Brain microvascular endothelial cell (primary cell): ENCODE measurements at regions not wholly inside any gene's neighbourhood (a gene's known extent, or its start where the extent isn't known, plus 50 kb on each side); places are given as distances from the start of the nearest gene placed in this dataset.

Experiments used
- DNase-seq: peaks from one replicate; pipeline ENCODE4 v3.0.0-alpha.2; 2020
- H3K27ac ChIP-seq: fragments of 250-450 bp; sonication (Bioruptor Pico); 2 replicates; pipeline ENCODE4 v1.5.1; 2020; ENCODE audit warnings: mild to moderate bottlenecking, moderate library complexity
- H3K27me3 ChIP-seq: fragments of 250-450 bp; sonication (Bioruptor Pico); replicated peaks from 2 replicates; pipeline ENCODE4 v1.5.1; 2020; ENCODE audit warnings: mild to moderate bottlenecking
- H3K36me3 ChIP-seq: fragments of 250-450 bp; sonication (Bioruptor Pico); replicated peaks from 2 replicates; pipeline ENCODE4 v1.5.1; 2020; ENCODE audit warnings: mild to moderate bottlenecking
- H3K4me3 ChIP-seq: 2 replicates; pipeline ENCODE4 v1.5.1; 2011; ENCODE audit warnings: low read depth, mild to moderate bottlenecking, control low read depth, low read length, moderate library complexity
- in situ Hi-C: cut with HindIII; loops from 2 replicates; pipeline ENCODE4 v1.10.0; 2017; ENCODE audit warnings: low sequenced_read_pairs, low pct_ligation_motif_present
- TF ChIP-seq, protein P1 (sequence below): IDR thresholded peaks from 2 replicates; pipeline ENCODE4 v1.5.1; 2011; ENCODE audit warnings: low read depth, mild to moderate bottlenecking, moderate library complexity, low read length, control low read depth, inconsistent platforms; ENCODE audit errors: missing control alignments

DNA sequence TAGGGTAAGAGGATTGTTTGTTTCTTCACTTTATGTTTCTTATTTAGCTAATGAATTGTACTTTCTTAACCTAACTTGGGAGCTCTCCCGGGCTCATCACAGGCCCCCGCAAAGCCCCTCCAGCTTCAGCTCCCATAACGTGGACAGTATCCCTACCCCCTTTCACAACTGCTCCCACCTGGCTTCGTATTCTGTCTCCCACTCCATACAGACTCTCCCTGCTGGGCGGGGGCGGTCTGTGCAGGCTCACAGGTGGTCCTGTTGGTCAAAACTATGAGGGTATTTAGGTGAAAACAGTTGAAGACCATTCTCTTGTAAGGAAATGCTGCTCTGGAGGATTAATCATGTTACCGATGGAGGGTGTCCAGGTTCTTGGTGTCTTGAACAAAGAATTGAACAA is 805.3 kb downstream of the SEMA5A start:
- Histone ChIP-seq H3K27me3 (no peaks in the 10 kb centered on the region), H3K27ac (no peak overlapping the region), H3K36me3 (no peaks in the 10 kb centered on the region), H3K4me3 (no peak overlapping the region)
- in situ Hi-C loops: no loop called here
- TF ChIP-seq, protein P1, sequence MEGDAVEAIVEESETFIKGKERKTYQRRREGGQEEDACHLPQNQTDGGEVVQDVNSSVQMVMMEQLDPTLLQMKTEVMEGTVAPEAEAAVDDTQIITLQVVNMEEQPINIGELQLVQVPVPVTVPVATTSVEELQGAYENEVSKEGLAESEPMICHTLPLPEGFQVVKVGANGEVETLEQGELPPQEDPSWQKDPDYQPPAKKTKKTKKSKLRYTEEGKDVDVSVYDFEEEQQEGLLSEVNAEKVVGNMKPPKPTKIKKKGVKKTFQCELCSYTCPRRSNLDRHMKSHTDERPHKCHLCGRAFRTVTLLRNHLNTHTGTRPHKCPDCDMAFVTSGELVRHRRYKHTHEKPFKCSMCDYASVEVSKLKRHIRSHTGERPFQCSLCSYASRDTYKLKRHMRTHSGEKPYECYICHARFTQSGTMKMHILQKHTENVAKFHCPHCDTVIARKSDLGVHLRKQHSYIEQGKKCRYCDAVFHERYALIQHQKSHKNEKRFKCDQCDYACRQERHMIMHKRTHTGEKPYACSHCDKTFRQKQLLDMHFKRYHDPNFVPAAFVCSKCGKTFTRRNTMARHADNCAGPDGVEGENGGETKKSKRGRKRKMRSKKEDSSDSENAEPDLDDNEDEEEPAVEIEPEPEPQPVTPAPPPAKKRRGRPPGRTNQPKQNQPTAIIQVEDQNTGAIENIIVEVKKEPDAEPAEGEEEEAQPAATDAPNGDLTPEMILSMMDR: no peak
- DNase-seq: no peak

DNA sequence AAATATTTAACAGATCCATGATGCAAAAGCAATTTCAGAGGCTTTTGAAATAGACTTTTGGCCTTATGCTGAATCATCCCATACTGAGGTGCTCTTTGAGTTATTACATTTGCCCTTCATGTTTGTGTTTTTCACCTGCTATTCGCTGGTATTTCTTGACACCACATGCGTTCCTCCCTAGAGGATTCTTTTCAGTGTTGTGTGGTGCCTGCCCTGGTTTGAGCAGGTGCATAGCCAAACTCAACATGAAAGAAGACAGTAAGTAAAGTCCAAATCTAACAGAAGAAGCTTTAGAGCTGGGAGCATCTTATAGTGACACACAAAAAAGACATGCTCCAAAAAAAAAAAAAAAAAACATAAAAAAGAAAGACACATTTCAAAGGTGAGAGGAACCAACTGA is 796.3 kb downstream of the SEMA5A start:
- no peak overlapping the region for H3K4me3 ChIP-seq
- H3K27ac ChIP-seq: no peak overlapping the region
- no peak for DNase-seq
- H3K27me3 ChIP-seq: no peaks in the 10 kb centered on the region
- in situ Hi-C loops: no loop called here
- H3K36me3 ChIP-seq: no peaks in the 10 kb centered on the region
- TF ChIP-seq, protein P1: no peak

DNA sequence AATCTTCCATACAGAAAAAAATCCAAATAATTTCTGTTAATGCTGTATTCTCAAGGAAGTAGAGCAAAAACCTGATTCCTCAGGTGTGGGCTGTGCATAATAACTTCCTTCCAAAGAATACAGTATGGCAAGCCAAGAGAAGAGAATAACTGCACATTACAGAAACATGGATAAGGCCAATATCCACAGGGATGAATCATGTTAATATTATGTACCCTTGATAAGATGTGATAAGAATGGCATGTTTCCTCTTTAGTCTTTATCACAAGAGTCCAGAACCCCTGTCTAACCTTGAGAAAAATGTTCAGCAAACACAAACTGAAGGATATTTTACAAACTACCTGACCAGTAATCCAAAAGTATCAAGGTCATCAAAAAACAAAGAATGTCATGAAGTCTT is 795.8 kb downstream of the SEMA5A start:
- Histone ChIP-seq H3K27me3 (no peaks in the 10 kb centered on the region), H3K36me3 (no peaks in the 10 kb centered on the region), H3K4me3 (no peak overlapping the region), H3K27ac (peak overlapping the region; percentile 25)
- DNase-seq: no peak
- TF ChIP-seq, protein P1: no peak
- in situ Hi-C loops: no loop called here

DNA sequence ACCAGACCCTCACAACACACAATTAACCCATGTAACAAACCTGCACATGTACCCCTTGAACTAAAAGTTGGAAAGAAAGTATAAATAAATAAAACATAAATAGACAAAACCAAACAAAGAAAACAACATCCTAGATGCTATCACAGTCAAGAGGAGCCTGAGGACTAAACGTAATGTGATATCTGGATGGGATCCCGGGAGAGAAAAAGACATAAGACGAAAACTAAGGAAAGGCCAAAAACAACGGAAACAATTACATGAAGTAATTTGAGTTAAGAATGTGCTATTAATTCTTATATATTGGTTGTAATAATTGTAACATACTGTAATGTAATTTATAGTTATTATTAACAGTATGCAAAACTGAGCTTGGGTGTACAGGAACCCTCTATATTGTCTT is 793.9 kb downstream of the SEMA5A start:
- Histone ChIP-seq H3K27ac (no peak overlapping the region), H3K4me3 (no peak overlapping the region), H3K27me3 (no peaks in the 10 kb centered on the region), H3K36me3 (no peaks in the 10 kb centered on the region)
- DNase-seq: no peak
- in situ Hi-C loops: no loop called here
- TF ChIP-seq, protein P1: no peak

DNA sequence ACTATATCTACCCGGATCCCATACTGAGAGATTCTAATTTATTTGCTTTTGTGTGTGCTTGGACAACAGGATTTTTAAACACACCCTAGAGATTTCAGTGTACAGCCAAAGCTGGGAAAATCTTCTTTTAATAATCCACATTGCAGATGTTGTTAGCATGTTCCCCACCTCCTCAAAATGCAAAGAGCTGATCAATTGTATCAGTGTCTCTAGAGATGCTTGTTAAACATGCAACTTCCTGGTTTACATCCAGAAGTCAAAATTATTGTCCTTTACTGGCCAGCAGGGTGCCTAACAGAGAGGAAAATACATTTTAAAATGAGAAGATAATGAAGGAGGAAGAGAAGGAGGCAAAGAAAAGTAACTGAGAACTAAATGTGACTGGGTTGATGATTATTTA is 793.3 kb downstream of the SEMA5A start:
- Histone ChIP-seq H3K27ac (no peak overlapping the region), H3K4me3 (no peak overlapping the region), H3K36me3 (no peaks in the 10 kb centered on the region), H3K27me3 (no peaks in the 10 kb centered on the region)
- no peak for DNase-seq
- in situ Hi-C loops: no loop called here
- TF ChIP-seq, protein P1: no peak

DNA sequence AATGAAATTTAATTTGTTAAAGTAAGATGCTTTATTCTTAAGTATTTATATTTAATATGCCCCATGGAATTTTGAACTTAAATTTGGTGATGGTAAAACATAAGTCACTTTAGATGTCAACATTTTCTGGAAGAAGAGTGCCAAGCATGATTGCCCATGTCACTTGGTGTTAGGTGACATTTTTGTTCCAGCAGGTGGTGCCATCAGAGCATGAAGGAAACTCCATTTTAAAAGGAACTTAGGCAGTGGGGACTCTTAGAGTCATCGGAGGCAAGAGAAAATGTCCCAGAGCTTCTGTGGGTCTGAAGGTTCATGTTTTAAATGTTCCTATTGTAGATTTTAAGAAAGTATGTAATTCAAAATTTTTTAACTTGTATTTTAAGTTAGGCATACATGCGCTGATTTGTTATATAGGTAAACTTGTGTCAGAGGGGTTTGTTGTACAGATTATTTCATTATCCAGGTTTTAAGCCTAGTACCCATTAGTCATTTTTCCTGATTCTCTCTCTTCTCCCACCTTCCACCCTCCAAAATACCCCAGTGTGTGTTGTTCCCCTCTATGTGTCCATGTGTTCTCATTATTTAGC is 789.3 kb downstream of the SEMA5A start:
- DNase-seq: peak; percentile 65
- TF ChIP-seq, protein P1: peak; percentile 72
- in situ Hi-C loops: no loop called here
- H3K4me3 ChIP-seq: no peak overlapping the region
- H3K36me3 ChIP-seq: no peaks in the 10 kb centered on the region
- H3K27ac ChIP-seq: no peak overlapping the region
- H3K27me3 ChIP-seq: no peaks in the 10 kb centered on the region
